Effector memory CD4-positive, alpha-beta T cell (primary cell): ENCODE measurements at regions not wholly inside any gene's neighbourhood (a gene's known extent, or its start where the extent isn't known, plus 50 kb on each side); places are given as distances from the start of the nearest gene placed in this dataset.

Source experiments
- DNase-seq, 3 donors: peaks; one replicate each; pipeline ENCODE4 v3.0.0-alpha.2; 2020
- H3K27ac ChIP-seq: 2 replicates; pipeline ENCODE4 v1.7.0; 2013; ENCODE audit warnings: mild to moderate bottlenecking, low read length, moderate library complexity; ENCODE audit not compliant: insufficient read depth, poor library complexity, severe bottlenecking
- H3K27me3 ChIP-seq: replicated peaks from 2 replicates; pipeline ENCODE4 v1.7.0; 2013; ENCODE audit warnings: mild to moderate bottlenecking, low read length; ENCODE audit not compliant: insufficient read depth, control insufficient read depth, poor library complexity, severe bottlenecking
- H3K36me3 ChIP-seq: 2 replicates; pipeline ENCODE4 v1.7.0; 2013; ENCODE audit warnings: mild to moderate bottlenecking, low read length, moderate library complexity; ENCODE audit not compliant: control insufficient read depth, insufficient read depth
- H3K4me1 ChIP-seq: 2 replicates; pipeline ENCODE4 v1.7.0; 2013; ENCODE audit warnings: low read length, mild to moderate bottlenecking; ENCODE audit not compliant: control insufficient read depth, insufficient read depth, poor library complexity, severe bottlenecking
- H3K4me3 ChIP-seq: 2 replicates; pipeline ENCODE4 v1.7.0; 2013; ENCODE audit warnings: low read length, low read depth, mild to moderate bottlenecking; ENCODE audit not compliant: insufficient read depth, poor library complexity, severe bottlenecking
- H3K9me3 ChIP-seq: 2 replicates; pipeline ENCODE4 v1.7.0; 2013; ENCODE audit warnings: mild to moderate bottlenecking, low read length, moderate library complexity; ENCODE audit not compliant: control insufficient read depth

- no peak overlapping the region for H3K4me3 ChIP-seq
- no peak for DNase-seq
- H3K27ac ChIP-seq: no peak overlapping the region
- H3K4me1 ChIP-seq: no peaks in the 10 kb centered on the region
- H3K27me3 ChIP-seq: no peaks in the 10 kb centered on the region
- no peaks in the 10 kb centered on the region for H3K9me3 ChIP-seq
- no peaks in the 10 kb centered on the region for H3K36me3 ChIP-seq
Observed at GRCh38 chr1:8249838-8250237, 68.1 kb upstream of the SLC45A1 start.

GRCh38 chr1:8247811-8248436, 70.0 kb upstream of the SLC45A1 start:
- H3K27me3 ChIP-seq: no peaks in the 10 kb centered on the region
- DNase-seq: no peak
- no peak overlapping the region for H3K27ac ChIP-seq
- H3K4me3 ChIP-seq: no peak overlapping the region
- no peaks in the 10 kb centered on the region for H3K4me1 ChIP-seq
- no peaks in the 10 kb centered on the region for H3K9me3 ChIP-seq
- H3K36me3 ChIP-seq: no peaks in the 10 kb centered on the region

- H3K36me3 ChIP-seq: no peaks in the 10 kb centered on the region
- H3K27me3 ChIP-seq: no peaks in the 10 kb centered on the region
- no peak overlapping the region for H3K27ac ChIP-seq
- DNase-seq: no peak
- H3K4me1 ChIP-seq: no peaks in the 10 kb centered on the region
- H3K4me3 ChIP-seq: no peak overlapping the region
- no peaks in the 10 kb centered on the region for H3K9me3 ChIP-seq
Observed at GRCh38 chr1:8244304-8244703, 73.6 kb upstream of the SLC45A1 start.

- DNase-seq: no peak
- no peak overlapping the region for H3K27ac ChIP-seq
- no peaks in the 10 kb centered on the region for H3K27me3 ChIP-seq
- H3K9me3 ChIP-seq: no peaks in the 10 kb centered on the region
- no peak overlapping the region for H3K4me3 ChIP-seq
- no peaks in the 10 kb centered on the region for H3K4me1 ChIP-seq
- no peaks in the 10 kb centered on the region for H3K36me3 ChIP-seq
Observed at GRCh38 chr1:8242498-8242897, 75.4 kb upstream of the SLC45A1 start.

GRCh38 chr1:8241417-8242014, 76.4 kb upstream of the SLC45A1 start:
- Histone ChIP-seq H3K4me3 (no peak overlapping the region), H3K4me1 (no peaks in the 10 kb centered on the region), H3K27me3 (no peaks in the 10 kb centered on the region), H3K9me3 (no peaks in the 10 kb centered on the region), H3K27ac (no peak overlapping the region), H3K36me3 (no peaks in the 10 kb centered on the region)
- DNase-seq: no peak

- H3K27ac ChIP-seq: no peak overlapping the region
- no peak for DNase-seq
- H3K36me3 ChIP-seq: no peaks in the 10 kb centered on the region
- H3K27me3 ChIP-seq: no peaks in the 10 kb centered on the region
- no peaks in the 10 kb centered on the region for H3K4me1 ChIP-seq
- no peaks in the 10 kb centered on the region for H3K9me3 ChIP-seq
- no peak overlapping the region for H3K4me3 ChIP-seq
Observed at GRCh38 chr1:8239306-8240023, 78.4 kb upstream of the SLC45A1 start.

- Histone ChIP-seq H3K9me3 (no peaks in the 10 kb centered on the region), H3K4me1 (no peaks in the 10 kb centered on the region), H3K36me3 (no peaks in the 10 kb centered on the region), H3K27me3 (no peaks in the 10 kb centered on the region), H3K27ac (no peak overlapping the region), H3K4me3 (no peak overlapping the region)
- DNase-seq: no peak
Observed at GRCh38 chr1:8239039-8239305, 78.9 kb upstream of the SLC45A1 start.

- no peaks in the 10 kb centered on the region for H3K9me3 ChIP-seq
- H3K4me3 ChIP-seq: no peak overlapping the region
- no peaks in the 10 kb centered on the region for H3K27me3 ChIP-seq
- no peaks in the 10 kb centered on the region for H3K4me1 ChIP-seq
- H3K27ac ChIP-seq: no peak overlapping the region
- DNase-seq: no peak
- no peaks in the 10 kb centered on the region for H3K36me3 ChIP-seq
Observed at GRCh38 chr1:8238141-8239038, 79.5 kb upstream of the SLC45A1 start.

GRCh38 chr1:8232036-8232757, 85.7 kb upstream of the SLC45A1 start:
- Histone ChIP-seq H3K4me1 (no peaks in the 10 kb centered on the region), H3K9me3 (no peaks in the 10 kb centered on the region), H3K4me3 (no peak overlapping the region), H3K27ac (no peak overlapping the region), H3K27me3 (no peaks in the 10 kb centered on the region), H3K36me3 (no peaks in the 10 kb centered on the region)
- DNase-seq: no peak
